ENCODE measurements at regions not wholly inside any gene's neighbourhood (a gene's known extent, or its start where the extent isn't known, plus 50 kb on each side); places are given as distances from the start of the nearest gene placed in this dataset.

GRCh38 chr22:48679656-48680555 is 1147.8 kb downstream of the BRD1 start:
- Histone ChIP-seq H3K4me1 (ENCODE audit: insufficient read depth, low read length) (no peaks in the 10 kb centered on the region), H3K79me2 (ENCODE audit: insufficient read depth, low read length) (no peaks in the 10 kb centered on the region), H3K36me3 (replicated peaks in 1 of 2; ENCODE audit: control insufficient read depth in 1 of 2, insufficient read depth in 2 of 2, low read length in 2 of 2) (no peaks in the 10 kb centered on the region), H3K27ac (ENCODE audit: extremely low read length, insufficient read depth, low read length) (no peak overlapping the region), H3K4me2 (ENCODE audit: low read depth, low read length) (no peak overlapping the region), H3K9me3 (ENCODE audit: low read length) (no peaks in the 10 kb centered on the region), H3K27me3 (ENCODE audit: control insufficient read depth in 1 of 2, insufficient read depth in 2 of 2, low read length in 2 of 2) (peaks cover 5 to 12% of the 10 kb centered on the region in 2 experiments; a peak in 4 of 5 replicates), H3K4me3 (replicated peaks in 1 of 3; ENCODE audit: insufficient read depth in 1 of 3, low read depth in 2 of 3, low read length in 3 of 3) (no peak overlapping the region), H2AFZ (ENCODE audit: low read length) (no peak overlapping the region), H4K20me1 (ENCODE audit: insufficient read depth, low read length) (no peaks in the 10 kb centered on the region), H3K9ac (ENCODE audit: insufficient read depth, low read depth, low read length) (no peak overlapping the region)
- ATAC-seq (no peak), DNase-seq (ENCODE audit: low spot score) (no peak), FAIRE-seq (no peak)
- TF ChIP-seq ZNF574 (CRISPR knock-in tag; IDR thresholded peaks at IDR 0.05) (no peak), ZNF720 (CRISPR knock-in tag; IDR thresholded peaks at IDR 0.05) (no peak), ELF1 (CRISPR knock-in tag; IDR thresholded peaks at IDR 0.05) (no peak), AKNA (CRISPR knock-in tag; IDR thresholded peaks at IDR 0.05; ENCODE audit: borderline replicate concordance) (no peak), HNF1B (CRISPR knock-in tag; IDR thresholded peaks at IDR 0.05) (no peak), GPBP1L1 (CRISPR knock-in tag; IDR thresholded peaks at IDR 0.05) (no peak)
- in situ Hi-C loops (cut with HindIII; ENCODE audit: extremely low pct_ligation_motif_present, low pct_unique_long_range_greater_than_20kb), result no loop called here
- POLR2A ChIA-PET, result no interaction called here
- intact Hi-C loops (cut with micrococcal nuclease; ENCODE audit: unreplicated experiment), result no loop called here
- WGBS (ENCODE audit: low lambda C conversion rate), result 48% methylated on average over 21 of the region's 28 CpGs
- no TSS peak for BruUV-seq (replicated peaks)
- CTCF ChIA-PET (ENCODE audit: low intra/inter-chr PET ratio, low total read pairs), result no interaction called here

Data from HepG2 (cell line).